Natural killer cell (primary cell): ENCODE measurements at regions not wholly inside any gene's neighbourhood (a gene's known extent, or its start where the extent isn't known, plus 50 kb on each side); places are given as distances from the start of the nearest gene placed in this dataset.

Experiments used
- ATAC-seq, 3 donors: fragments of 150-1000 bp in 2 of 3; fragments of 200-7000 bp in 1 of 3; cut with Tn5 transposase; 1 replicate in 1 of 3; 2 replicates in 2 of 3; pipeline ENCODE4 v1.10.0; 2021; ENCODE audit warnings: mild to moderate bottlenecking in 2 of 3, moderate library complexity in 2 of 3
- DNase-seq, 2 donors: peaks; one replicate each; pipeline versions ENCODE4 v3.0.0 to v3.0.0-alpha.2; 2013 to 2021; ENCODE audit warnings: mixed read lengths in 1 of 2
- H3K27ac ChIP-seq: one replicate; pipeline ENCODE4 v1.5.1; 2013; ENCODE audit warnings: mild to moderate bottlenecking, low read length
- H3K27me3 ChIP-seq: one replicate; pipeline ENCODE4 v1.6.1; 2013; ENCODE audit warnings: low read length; ENCODE audit not compliant: control insufficient read depth, insufficient read depth
- H3K36me3 ChIP-seq: one replicate; pipeline ENCODE4 v1.6.1; 2013; ENCODE audit warnings: low read length; ENCODE audit not compliant: control insufficient read depth, insufficient read depth
- H3K4me1 ChIP-seq: one replicate; pipeline ENCODE4 v1.6.1; 2013; ENCODE audit warnings: low read length; ENCODE audit not compliant: control insufficient read depth, insufficient read depth
- H3K4me3 ChIP-seq: one replicate; pipeline ENCODE4 v1.5.1; 2013; ENCODE audit warnings: low read length
- H3K9me3 ChIP-seq: one replicate; pipeline ENCODE4 v1.6.1; 2013; ENCODE audit warnings: low read length; ENCODE audit not compliant: control insufficient read depth, insufficient read depth
- H3K27ac Mint-ChIP-seq, 2 donors: one replicate each; pipeline ENCODE4 v1.8.0; 2022; ENCODE audit warnings: mild to moderate bottlenecking in 2 of 2, mixed read lengths in 2 of 2, moderate library complexity in 1 of 2
- H3K27me3 Mint-ChIP-seq, 2 donors: one replicate each; pipeline ENCODE4 v1.8.0; 2022; ENCODE audit warnings: low read depth in 2 of 2, mixed read lengths in 2 of 2
- H3K36me3 Mint-ChIP-seq: one replicate; pipeline ENCODE4 v1.8.0; 2022; ENCODE audit warnings: mixed read lengths
- H3K4me1 Mint-ChIP-seq, 2 donors: one replicate each; pipeline ENCODE4 v1.8.0; 2022; ENCODE audit warnings: mixed read lengths in 2 of 2
- H3K4me3 Mint-ChIP-seq: one replicate; pipeline ENCODE4 v1.8.0; 2022; ENCODE audit warnings: mild to moderate bottlenecking, moderate library complexity, mixed read lengths
- H3K9me3 Mint-ChIP-seq, 2 donors: one replicate each; pipeline ENCODE4 v1.8.0; 2022; ENCODE audit warnings: mixed read lengths in 2 of 2
- WGBS: methylation state at CpG from one replicate; pipeline ENCODE4 v1.1.7; 2013; ENCODE audit warnings: missing lambda C conversion rate; ENCODE audit not compliant: insufficient coverage; 5-methylcytosine and 5-hydroxymethylcytosine counted together
- intact Hi-C: fragments of 100-400 bp; cut with micrococcal nuclease; formaldehyde crosslinking; loops from one replicate; pipeline ENCODE4 v1.14.2; 2022
- TF ChIP-seq, protein P1 (sequence below): fragments of 200-600 bp; IDR thresholded peaks from one replicate; pipeline ENCODE4 v1.8.0; 2022; ENCODE audit warnings: antibody characterized with exemption

DNA sequence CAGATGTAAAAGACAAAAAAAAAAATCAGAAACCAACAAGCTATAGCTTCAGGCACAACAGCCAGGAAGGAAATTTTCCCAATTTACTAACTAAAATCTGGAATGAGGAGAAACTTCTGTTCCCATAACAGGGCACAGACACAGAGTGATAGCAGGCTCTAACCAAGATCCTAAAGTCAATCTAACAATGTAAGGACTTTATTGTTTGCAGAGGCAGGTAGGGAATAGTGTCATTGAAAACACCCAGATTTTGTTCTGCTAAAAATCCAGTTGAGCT is 166.6 kb upstream of the ATP1B1 start:
- intact Hi-C loops = no loop called here
- H3K36me3 Mint-ChIP-seq = no peaks in the 10 kb centered on the region
- ATAC-seq = no peak

DNA sequence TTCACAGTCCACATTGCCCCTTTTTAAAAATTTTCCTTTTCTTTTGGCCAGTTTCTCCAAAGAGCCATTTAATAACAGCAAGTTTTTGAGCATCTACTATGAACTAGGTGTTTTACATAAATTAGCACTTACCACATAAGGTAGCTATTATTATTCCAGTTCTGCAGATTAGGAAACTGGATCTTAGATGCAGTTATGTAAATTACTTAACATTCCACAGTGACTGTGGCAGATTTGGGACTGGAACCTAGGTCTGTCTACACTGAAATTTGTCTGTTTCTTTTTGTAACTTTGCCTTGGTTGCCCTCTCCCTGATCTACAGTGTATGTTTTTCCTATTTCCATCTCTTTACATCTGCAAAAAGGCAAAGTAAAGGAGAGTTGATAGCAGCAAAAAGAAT is 164.8 kb upstream of the ATP1B1 start:
- TF ChIP-seq, protein P1, sequence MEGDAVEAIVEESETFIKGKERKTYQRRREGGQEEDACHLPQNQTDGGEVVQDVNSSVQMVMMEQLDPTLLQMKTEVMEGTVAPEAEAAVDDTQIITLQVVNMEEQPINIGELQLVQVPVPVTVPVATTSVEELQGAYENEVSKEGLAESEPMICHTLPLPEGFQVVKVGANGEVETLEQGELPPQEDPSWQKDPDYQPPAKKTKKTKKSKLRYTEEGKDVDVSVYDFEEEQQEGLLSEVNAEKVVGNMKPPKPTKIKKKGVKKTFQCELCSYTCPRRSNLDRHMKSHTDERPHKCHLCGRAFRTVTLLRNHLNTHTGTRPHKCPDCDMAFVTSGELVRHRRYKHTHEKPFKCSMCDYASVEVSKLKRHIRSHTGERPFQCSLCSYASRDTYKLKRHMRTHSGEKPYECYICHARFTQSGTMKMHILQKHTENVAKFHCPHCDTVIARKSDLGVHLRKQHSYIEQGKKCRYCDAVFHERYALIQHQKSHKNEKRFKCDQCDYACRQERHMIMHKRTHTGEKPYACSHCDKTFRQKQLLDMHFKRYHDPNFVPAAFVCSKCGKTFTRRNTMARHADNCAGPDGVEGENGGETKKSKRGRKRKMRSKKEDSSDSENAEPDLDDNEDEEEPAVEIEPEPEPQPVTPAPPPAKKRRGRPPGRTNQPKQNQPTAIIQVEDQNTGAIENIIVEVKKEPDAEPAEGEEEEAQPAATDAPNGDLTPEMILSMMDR = no peak
- no peaks in the 10 kb centered on the region for H3K27me3 ChIP-seq
- ATAC-seq (no peak), DNase-seq (no peak)
- H3K9me3 ChIP-seq = no peaks in the 10 kb centered on the region
- no peaks in the 10 kb centered on the region for H3K4me1 ChIP-seq
- no peaks in the 10 kb centered on the region for H3K36me3 Mint-ChIP-seq
- no peak overlapping the region for H3K4me3 Mint-ChIP-seq
- no peak overlapping the region for H3K27ac ChIP-seq
- intact Hi-C loops = no loop called here
- H3K36me3 ChIP-seq = no peaks in the 10 kb centered on the region
- H3K9me3 Mint-ChIP-seq = no peaks in the 10 kb centered on the region
- no peak overlapping the region for H3K27ac Mint-ChIP-seq
- peaks cover 18 to 19% of the 10 kb centered on the region in 2 donors for H3K27me3 Mint-ChIP-seq
- H3K4me1 Mint-ChIP-seq = no peaks in the 10 kb centered on the region
- no peak overlapping the region for H3K4me3 ChIP-seq

More for the DNA sequence above, 166.6 kb upstream of the ATP1B1 start:
- no peak overlapping the region for H3K4me3 ChIP-seq
- H3K9me3 ChIP-seq = no peaks in the 10 kb centered on the region
- H3K36me3 ChIP-seq = no peaks in the 10 kb centered on the region
- no peaks in the 10 kb centered on the region for H3K9me3 Mint-ChIP-seq
- TF ChIP-seq, protein P1 = no peak
- H3K27ac ChIP-seq = no peak overlapping the region
- no peak overlapping the region for H3K4me3 Mint-ChIP-seq
- H3K4me1 Mint-ChIP-seq = no peaks in the 10 kb centered on the region
- H3K27me3 Mint-ChIP-seq = peaks cover 12 to 24% of the 10 kb centered on the region in 2 donors
- H3K4me1 ChIP-seq = no peaks in the 10 kb centered on the region
- no peak overlapping the region for H3K27ac Mint-ChIP-seq
- H3K27me3 ChIP-seq = no peaks in the 10 kb centered on the region
- no peak for DNase-seq

DNA sequence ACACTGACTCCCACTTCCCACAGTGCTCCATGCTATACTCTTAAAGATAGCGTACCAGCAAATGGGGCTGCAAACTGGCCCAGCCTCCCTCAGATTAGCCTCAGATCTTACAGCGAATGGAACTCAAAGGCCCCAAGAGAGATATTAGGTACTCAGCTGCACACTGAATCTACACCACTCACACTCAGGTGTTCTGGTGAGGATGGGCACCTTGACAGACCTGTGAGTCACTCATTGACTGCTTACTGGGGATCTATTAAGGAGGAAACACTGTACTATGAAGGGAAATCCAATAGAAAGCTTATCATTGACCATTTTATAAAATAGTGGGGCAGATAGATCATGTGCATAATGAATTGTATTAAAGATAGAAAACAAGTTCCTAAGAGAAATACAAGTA is 164.3 kb upstream of the ATP1B1 start:
- no peaks in the 10 kb centered on the region for H3K9me3 Mint-ChIP-seq
- H3K27ac Mint-ChIP-seq = no peak overlapping the region
- peaks cover 17 to 18% of the 10 kb centered on the region in 2 donors for H3K27me3 Mint-ChIP-seq
- H3K4me3 Mint-ChIP-seq = no peak overlapping the region
- WGBS = 100% methylated on average over 1 of the region's 2 CpGs
- H3K27ac ChIP-seq = no peak overlapping the region
- H3K4me3 ChIP-seq = no peak overlapping the region
- no peak for ATAC-seq
- H3K4me1 ChIP-seq = no peaks in the 10 kb centered on the region
- H3K9me3 ChIP-seq = no peaks in the 10 kb centered on the region
- no peaks in the 10 kb centered on the region for H3K27me3 ChIP-seq
- H3K36me3 Mint-ChIP-seq = no peaks in the 10 kb centered on the region
- TF ChIP-seq, protein P1 = no peak
- H3K4me1 Mint-ChIP-seq = no peaks in the 10 kb centered on the region
- DNase-seq = no peak
- intact Hi-C loops = no loop called here
- H3K36me3 ChIP-seq = no peaks in the 10 kb centered on the region

DNA sequence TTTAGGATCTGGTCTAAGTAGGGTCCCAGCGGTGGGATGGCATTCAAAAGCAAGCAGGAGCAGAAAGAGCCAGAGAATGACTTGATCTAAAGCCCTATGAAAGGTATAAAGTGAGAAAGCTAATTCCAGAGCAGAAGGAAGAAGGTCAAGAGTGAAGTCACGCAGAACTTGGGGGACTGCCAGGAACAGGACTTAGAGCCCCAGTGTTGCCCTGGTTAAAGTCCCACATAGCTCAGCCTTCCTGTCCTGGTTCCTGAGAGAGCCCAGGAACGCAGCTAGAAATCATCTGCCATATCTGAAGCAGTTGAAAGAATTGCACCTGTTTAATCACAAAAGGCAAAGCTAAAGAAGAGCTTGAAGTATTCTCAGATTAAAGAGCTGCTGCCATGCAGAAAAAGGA is 160.6 kb upstream of the ATP1B1 start:
- no peaks in the 10 kb centered on the region for H3K27me3 ChIP-seq
- H3K36me3 ChIP-seq = no peaks in the 10 kb centered on the region
- Mint-ChIP-seq H3K27ac (no peak overlapping the region), H3K27me3 (peaks cover 18% of the 10 kb centered on the region in 2 donors), H3K4me3 (no peak overlapping the region), H3K4me1 (no peaks in the 10 kb centered on the region), H3K36me3 (no peaks in the 10 kb centered on the region), H3K9me3 (no peaks in the 10 kb centered on the region)
- no peak overlapping the region for H3K27ac ChIP-seq
- ATAC-seq (no peak), DNase-seq (no peak)
- TF ChIP-seq, protein P1 = no peak
- H3K9me3 ChIP-seq = no peaks in the 10 kb centered on the region
- intact Hi-C loops = no loop called here
- WGBS = 60% methylated on average over 3 of the region's 3 CpGs
- H3K4me1 ChIP-seq = no peaks in the 10 kb centered on the region
- H3K4me3 ChIP-seq = no peak overlapping the region
